Ishikawa (cell line): ENCODE measurements at regions not wholly inside any gene's neighbourhood (a gene's known extent, or its start where the extent isn't known, plus 50 kb on each side); places are given as distances from the start of the nearest gene placed in this dataset.

Experiments used
- CEBPB ChIP-seq: IDR thresholded peaks from 2 replicates; pipeline ENCODE4 v1.6.1; 2012
- CREB1 ChIP-seq: IDR thresholded peaks from 2 replicates; pipeline ENCODE4 v1.6.1; 2012; ENCODE audit warnings: low read depth
- EGR1 ChIP-seq: IDR thresholded peaks from 2 replicates; pipeline ENCODE4 v1.6.1; 2012
- EP300 ChIP-seq: IDR thresholded peaks from 2 replicates; pipeline ENCODE4 v1.6.1; 2012; ENCODE audit warnings: borderline replicate concordance
- FOXM1 ChIP-seq: IDR thresholded peaks from 2 replicates; pipeline ENCODE4 v1.6.1; 2012; ENCODE audit warnings: low read depth, borderline replicate concordance
- MAX ChIP-seq: IDR thresholded peaks from 2 replicates; pipeline ENCODE4 v1.6.1; 2012
- NFIC ChIP-seq: IDR thresholded peaks from 2 replicates; pipeline ENCODE4 v1.6.1; 2012
- RAD21 ChIP-seq: IDR thresholded peaks from 2 replicates; pipeline ENCODE4 v1.6.1; 2012; ENCODE audit warnings: low read depth
- REST ChIP-seq: IDR thresholded peaks from 2 replicates; pipeline ENCODE4 v1.6.1; 2012; ENCODE audit warnings: low read depth, mild to moderate bottlenecking
- TAF1 ChIP-seq: IDR thresholded peaks from 2 replicates; pipeline ENCODE4 v1.6.1; 2012; ENCODE audit warnings: low read depth, mild to moderate bottlenecking
- TCF12 ChIP-seq: IDR thresholded peaks from 2 replicates; pipeline ENCODE4 v1.6.1; 2012; ENCODE audit warnings: low read depth
- TEAD4 ChIP-seq: IDR thresholded peaks from 2 replicates; pipeline ENCODE4 v1.6.1; 2012
- YY1 ChIP-seq: IDR thresholded peaks from 2 replicates; pipeline ENCODE4 v1.6.1; 2012; ENCODE audit warnings: low read depth
- ZBTB7A ChIP-seq: IDR thresholded peaks from 2 replicates; pipeline ENCODE4 v1.6.1; 2012; ENCODE audit warnings: low read depth

DNA sequence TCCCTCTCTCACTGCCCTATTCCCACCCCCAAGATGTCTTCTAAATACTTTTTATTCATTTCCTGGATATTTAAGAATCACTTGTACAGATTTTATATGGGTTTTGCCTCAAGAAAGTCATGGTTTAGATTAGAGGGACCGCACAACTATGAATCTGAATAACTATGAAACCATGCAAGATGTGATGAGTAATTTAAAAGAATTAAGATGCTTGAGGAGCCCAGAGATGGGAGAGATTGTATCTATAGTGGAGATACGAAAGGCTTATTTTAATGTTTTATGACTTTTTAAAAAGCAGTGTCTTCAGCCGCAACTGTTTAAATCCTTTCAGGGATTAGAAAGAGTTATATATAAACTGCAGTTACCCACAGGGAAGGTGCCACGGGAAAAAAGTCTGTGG, 324.1 kb downstream of the LPIN1 start:
- TF ChIP-seq REST = no peak
- no peak for TF ChIP-seq YY1
- TF ChIP-seq CREB1 = no peak
- no peak for TF ChIP-seq ZBTB7A
- TF ChIP-seq NFIC = no peak
- no peak for TF ChIP-seq TEAD4
- TF ChIP-seq CEBPB = no peak
- no peak for TF ChIP-seq TAF1
- TF ChIP-seq EGR1 = no peak
- TF ChIP-seq TCF12 = no peak
- no peak for TF ChIP-seq RAD21
- no peak for TF ChIP-seq EP300
- TF ChIP-seq MAX = no peak
- no peak for TF ChIP-seq FOXM1
